ENCODE measurements at regions not wholly inside any gene's neighbourhood (a gene's known extent, or its start where the extent isn't known, plus 50 kb on each side); places are given as distances from the start of the nearest gene placed in this dataset.

- Histone ChIP-seq H3K4me3 (no peak overlapping the region), H3K4me1 (peaks cover 0 to 12% (median 6%) of the 10 kb centered on the region in 4 donors), H3K9me3 (no peaks in the 10 kb centered on the region), H3K27ac (no peak overlapping the region), H3K36me3 (no peaks in the 10 kb centered on the region), H3K27me3 (peaks cover 0 to 61% (median 0%) of the 10 kb centered on the region in 3 donors)
- DNase-seq = peak in 1 of 2 donors; percentile 19
- WGBS, 5 donors = 75 to 85% (median 81%) methylated on average over 9 to 14 of the region's 14 CpGs
- no peak for TF ChIP-seq POLR2AphosphoS5 (IDR thresholded peaks at IDR 0.05)
- no peak for TF ChIP-seq CTCF (IDR thresholded peaks at IDR 0.05)
- no peak for TF ChIP-seq EP300 (IDR thresholded peaks at IDR 0.05)
- no peak for TF ChIP-seq POLR2A (IDR thresholded peaks at IDR 0.05)
- intact Hi-C loops (cut with DNase I; ENCODE audit: low total_unique reads) = no loop called here
These were observed 141.0 kb upstream of the PPP1R26 start for GRCh38 chr9:135338546-135338945.

DNA sequence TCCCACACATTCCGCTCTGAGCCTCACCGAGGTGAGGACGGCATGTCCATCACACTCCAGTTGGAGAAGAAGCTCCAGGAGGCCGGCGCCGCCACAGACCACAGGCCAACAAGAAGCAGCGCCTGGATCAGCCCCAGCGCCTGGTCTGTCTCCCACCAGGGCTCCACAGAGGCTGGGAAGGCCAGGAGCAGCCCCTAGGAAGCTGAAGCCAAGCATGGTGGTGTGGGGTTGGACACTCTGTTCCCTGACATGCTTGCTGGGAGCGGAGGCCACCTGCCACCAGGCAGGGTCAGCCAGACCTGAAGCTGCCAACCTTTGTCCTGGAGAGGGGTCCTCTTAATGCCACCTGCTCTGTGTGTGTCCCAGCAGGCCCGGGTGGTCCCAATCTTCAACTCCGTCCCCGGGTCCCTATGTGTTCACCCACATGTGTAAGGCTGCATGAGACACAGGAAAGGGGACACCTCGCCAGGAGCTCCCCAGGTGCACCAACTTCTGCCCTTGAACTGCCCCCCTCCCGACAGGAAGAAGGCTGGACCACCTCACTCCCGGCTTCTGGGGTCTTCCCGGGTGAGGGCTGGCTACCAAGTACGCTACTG lies 140.1 kb upstream of the PPP1R26 start:
- H3K9me3 ChIP-seq = no peaks in the 10 kb centered on the region
- intact Hi-C loops (cut with DNase I; ENCODE audit: low total_unique reads) = no loop called here
- H3K27me3 ChIP-seq = peaks cover 0 to 71% (median 0%) of the 10 kb centered on the region in 3 donors
- H3K4me3 ChIP-seq = no peak overlapping the region
- H3K27ac ChIP-seq = no peak overlapping the region
- no peak for DNase-seq
- H3K36me3 ChIP-seq = no peaks in the 10 kb centered on the region
- H3K4me1 ChIP-seq = peaks cover 0 to 18% (median 9%) of the 10 kb centered on the region in 4 donors
- TF ChIP-seq CTCF (IDR thresholded peaks at IDR 0.05) = no peak
- TF ChIP-seq POLR2A (IDR thresholded peaks at IDR 0.05) = no peak
- TF ChIP-seq POLR2AphosphoS5 (IDR thresholded peaks at IDR 0.05) = no peak
- TF ChIP-seq EP300 (IDR thresholded peaks at IDR 0.05) = no peak
- WGBS, 5 donors = 60 to 67% (median 66%) methylated on average over 14 to 17 of the region's 17 CpGs

GRCh38 chr9:135340143-135340655 lies 139.4 kb upstream of the PPP1R26 start:
- intact Hi-C loops (cut with DNase I; ENCODE audit: low total_unique reads) = no loop called here
- no peak overlapping the region for H3K4me3 ChIP-seq
- no peak for TF ChIP-seq POLR2AphosphoS5 (IDR thresholded peaks at IDR 0.05)
- TF ChIP-seq POLR2A (IDR thresholded peaks at IDR 0.05) = no peak
- no peak for TF ChIP-seq CTCF (IDR thresholded peaks at IDR 0.05)
- no peak for TF ChIP-seq EP300 (IDR thresholded peaks at IDR 0.05)
- H3K9me3 ChIP-seq = no peaks in the 10 kb centered on the region
- H3K36me3 ChIP-seq = no peaks in the 10 kb centered on the region
- DNase-seq = no peak
- H3K4me1 ChIP-seq = peaks cover 0 to 18% (median 9%) of the 10 kb centered on the region in 4 donors
- 8 to 13% (median 12%) methylated on average over 12 of the region's 12 CpGs for WGBS, 5 donors
- H3K27me3 ChIP-seq = peaks cover 0 to 78% (median 7%) of the 10 kb centered on the region in 3 donors
- H3K27ac ChIP-seq = no peak overlapping the region

DNA sequence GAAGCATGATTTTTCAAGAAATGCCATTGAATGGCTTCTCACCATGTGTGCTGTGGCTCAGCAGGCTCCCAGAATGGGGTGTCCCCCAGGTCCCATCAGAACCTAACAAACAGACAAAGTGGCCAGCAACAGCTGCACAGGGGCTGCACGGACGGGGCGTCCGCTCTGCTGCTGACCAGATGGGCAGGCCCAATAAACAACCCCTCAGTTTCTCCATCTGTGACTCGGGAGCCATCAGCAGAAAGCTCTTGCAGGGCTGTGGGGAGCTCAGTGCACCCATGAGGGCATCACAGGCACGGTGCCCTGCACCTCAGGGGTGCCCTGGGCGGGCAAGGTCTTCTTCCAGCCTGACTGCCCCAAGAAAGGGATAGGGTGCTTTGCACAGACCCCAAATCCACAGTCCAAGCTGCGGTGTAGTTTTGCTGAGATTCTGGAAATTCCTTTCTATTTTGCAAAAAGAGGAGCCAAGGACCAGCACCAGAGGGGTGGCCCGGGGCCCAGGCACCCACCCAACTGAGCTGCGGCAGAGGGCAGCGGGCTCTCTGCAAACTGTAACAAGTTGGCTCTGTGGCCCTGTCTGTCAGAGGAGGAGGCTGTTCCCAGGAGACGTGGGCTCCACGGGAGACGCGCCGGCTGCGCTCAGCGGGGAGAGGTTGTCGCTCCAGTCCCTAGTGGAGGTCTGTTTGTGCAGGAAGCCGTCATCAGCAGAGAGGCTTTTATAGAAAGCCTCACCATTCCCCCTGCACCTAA lies 138.7 kb upstream of the PPP1R26 start:
- peaks cover 0 to 18% (median 9%) of the 10 kb centered on the region in 4 donors for H3K4me1 ChIP-seq
- intact Hi-C loops (cut with DNase I; ENCODE audit: low total_unique reads) = no loop called here
- no peaks in the 10 kb centered on the region for H3K9me3 ChIP-seq
- 53 to 65% (median 59%) methylated on average over 16 to 20 of the region's 20 CpGs for WGBS, 5 donors
- no peaks in the 10 kb centered on the region for H3K36me3 ChIP-seq
- H3K27me3 ChIP-seq = peaks cover 0 to 85% (median 10%) of the 10 kb centered on the region in 3 donors
- no peak for DNase-seq
- TF ChIP-seq CTCF (IDR thresholded peaks at IDR 0.05) (no peak), POLR2A (IDR thresholded peaks at IDR 0.05) (no peak), POLR2AphosphoS5 (IDR thresholded peaks at IDR 0.05) (no peak)
- H3K4me3 ChIP-seq = no peak overlapping the region
- H3K27ac ChIP-seq = no peak overlapping the region

All from stomach (tissue), 8 donors.